HG03342 (cell line): ENCODE measurements at regions not wholly inside any gene's neighbourhood (a gene's known extent, or its start where the extent isn't known, plus 50 kb on each side); places are given as distances from the start of the nearest gene placed in this dataset.
"Not testable (repeated sequence)": the region's sequence is repeated elsewhere in the genome, so short reads cannot be mapped to it uniquely, and the experiment has no call there.

Experiments
- ATAC-seq: cut with Tn5 transposase; IDR thresholded peaks from one replicate; pipeline ENCODE4 v1.9.1; 2021; ENCODE audit warnings: mild to moderate bottlenecking, moderate library complexity; ENCODE audit not compliant: unreplicated experiment

DNA sequence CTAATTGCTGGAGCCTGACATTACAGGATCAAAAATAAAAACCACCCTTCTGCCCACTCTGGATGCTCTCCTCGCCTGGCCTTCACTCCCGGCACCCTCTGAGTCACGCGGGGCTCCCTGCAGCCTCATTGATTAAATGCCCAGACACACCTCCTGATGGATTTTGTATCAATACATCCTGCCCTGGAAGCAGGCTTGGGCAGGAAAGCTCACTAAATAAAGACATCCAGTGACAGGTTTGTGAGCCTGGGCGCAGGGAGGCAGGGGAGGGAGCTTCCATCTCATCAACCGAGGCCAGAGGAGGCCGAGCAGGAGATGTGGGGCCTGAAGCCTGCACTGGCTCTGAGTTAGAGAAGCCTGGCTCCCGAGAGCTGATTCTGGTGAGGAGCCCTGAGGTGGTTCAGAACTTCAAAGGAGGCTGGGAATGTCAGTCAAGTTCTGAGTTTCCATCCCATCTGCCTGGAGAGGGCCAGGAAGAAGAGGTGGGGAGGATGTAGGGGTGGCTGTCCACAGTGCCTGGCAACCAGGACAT, 318.6 kb downstream of the ADGRD1 start:
- not testable (repeated sequence) for ATAC-seq

DNA sequence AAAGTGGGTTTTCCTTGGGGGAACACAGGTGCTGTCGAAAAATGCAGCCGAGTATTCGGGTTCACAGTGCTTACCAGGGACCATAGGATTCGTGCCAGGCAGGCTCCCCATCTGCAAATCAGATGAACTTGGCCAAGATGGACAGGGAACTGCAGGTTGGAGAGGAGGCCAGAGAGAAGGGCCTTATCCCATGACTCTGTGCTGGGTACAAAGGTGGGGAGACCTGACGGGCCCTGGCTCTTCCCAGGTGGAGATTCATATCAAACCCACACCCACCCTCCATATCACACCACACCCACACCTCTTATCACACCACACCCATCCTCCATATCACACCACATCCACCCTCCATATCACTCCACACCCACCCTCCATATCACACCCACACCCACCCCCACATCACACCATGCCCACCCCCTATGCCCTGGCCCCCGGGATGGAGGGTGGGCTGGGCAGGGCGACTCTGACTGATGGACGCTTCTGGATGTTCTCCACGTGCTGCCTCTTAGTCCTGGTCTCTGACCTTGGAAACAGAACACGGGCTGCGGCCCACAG, 319.7 kb downstream of the ADGRD1 start:
- ATAC-seq = no peak

GRCh38 chr12:131274061-131274460, 320.4 kb downstream of the ADGRD1 start:
- ATAC-seq = no peak

GRCh38 chr12:131274906-131275305, 321.2 kb downstream of the ADGRD1 start:
- no peak for ATAC-seq

- no peak for ATAC-seq
Observed at GRCh38 chr12:131275824-131276223, 322.1 kb downstream of the ADGRD1 start.

DNA sequence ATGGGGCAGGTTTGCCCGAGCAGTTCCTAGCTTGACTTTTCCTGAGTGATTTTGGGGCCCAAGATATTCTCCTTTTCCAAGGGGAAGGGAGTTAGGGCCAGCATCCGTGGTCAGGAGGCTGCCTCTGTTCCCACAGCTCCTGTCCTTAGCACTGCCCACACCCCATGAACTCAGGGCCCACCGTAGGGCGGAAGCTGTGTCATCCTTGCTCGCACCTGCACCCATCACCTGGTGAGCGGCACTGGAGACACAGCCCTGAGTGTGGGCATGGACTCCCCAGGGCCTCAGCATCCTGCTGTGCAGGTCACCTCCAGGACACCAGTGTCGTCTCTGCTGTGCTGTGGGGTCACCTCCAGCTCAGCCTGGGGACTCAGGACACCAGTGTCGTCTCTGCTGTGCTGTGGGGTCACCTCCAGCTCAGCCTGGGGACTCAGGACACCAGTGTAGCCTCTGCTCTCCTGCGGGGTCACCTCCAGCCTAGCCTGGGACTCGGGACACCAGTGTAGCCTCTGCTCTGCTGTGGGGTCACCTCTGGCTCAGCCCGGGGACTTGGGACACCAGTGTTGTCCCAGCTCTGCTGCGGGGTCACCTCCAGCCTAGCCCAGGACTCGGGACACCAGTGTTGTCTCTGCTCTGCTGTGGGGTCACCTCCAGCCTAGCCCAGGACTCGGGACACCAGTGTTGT, 322.9 kb downstream of the ADGRD1 start:
- ATAC-seq = no peak

DNA sequence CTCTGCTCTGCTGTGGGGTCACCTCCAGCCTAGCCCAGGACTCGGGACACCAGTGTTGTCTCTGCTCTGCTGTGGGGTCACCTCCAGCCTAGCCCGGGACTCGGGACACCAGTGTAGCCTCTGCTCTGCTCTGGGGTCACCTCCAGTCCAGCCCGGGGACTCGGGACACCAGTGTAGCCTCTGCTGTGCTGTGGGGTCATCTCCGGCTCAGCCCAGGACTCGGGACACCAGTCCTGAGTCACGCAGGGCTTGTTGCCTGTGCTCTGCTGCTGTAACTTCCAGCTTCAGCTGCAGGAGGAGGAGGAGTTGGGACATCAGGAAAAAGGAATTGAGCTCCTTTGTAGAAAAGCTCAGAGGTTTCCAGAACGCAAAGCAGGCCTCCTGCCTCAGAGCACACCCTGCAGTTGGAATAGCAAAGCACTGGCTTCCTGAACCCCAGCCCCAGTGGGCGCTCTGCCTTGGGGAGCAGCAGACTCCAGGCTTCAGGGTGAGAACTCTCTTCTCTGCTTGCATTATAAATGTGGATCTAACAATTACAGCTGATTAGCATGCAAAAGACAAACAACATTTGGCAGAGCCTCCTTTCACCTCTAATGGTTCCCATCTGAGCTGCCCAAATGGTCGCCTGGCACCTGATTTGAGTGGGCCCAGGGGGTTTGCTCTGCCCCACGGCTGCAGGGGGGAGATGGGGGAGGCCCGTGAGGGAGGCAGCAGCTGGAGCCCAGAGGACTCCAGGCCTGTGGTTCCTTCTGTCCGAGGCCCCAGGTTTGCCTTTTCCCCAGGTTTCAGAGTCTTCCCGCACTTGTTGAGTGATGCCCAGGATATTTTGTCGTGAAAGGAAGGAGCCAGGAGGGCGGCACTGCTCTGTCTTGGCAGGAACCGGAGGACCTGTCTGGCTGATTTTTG, 323.7 kb downstream of the ADGRD1 start:
- not testable (repeated sequence) for ATAC-seq

DNA sequence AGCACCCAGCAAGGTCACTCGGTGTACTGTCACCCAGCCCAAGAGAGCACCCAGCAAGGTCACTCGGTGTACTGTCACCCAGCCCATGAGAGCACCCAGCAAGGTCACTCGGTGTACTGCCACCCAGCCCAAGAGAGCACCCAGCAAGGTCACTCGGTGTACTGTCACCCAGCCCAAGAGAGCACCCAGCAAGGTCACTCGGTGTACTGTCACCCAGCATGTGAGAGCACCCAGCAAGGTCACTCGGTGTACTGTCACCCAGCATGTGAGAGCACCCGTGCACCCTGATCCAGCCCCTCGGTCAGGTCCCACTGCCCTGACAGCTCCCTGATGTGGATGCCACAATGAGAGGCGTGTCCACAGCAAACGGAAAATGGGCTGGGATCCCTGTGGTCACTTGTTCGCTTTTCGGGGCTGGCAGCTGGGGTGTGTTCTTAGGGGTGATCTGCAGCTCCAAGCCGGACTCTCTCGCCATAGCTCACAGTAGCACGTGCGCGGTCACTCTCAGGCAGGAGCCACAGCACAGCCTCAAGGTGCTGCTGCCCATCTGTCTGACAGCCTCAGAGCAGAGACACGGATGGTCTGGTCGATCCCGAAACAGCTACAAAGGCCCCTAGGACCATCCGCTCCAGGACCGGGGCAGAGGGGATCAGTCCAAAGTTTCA, 324.9 kb downstream of the ADGRD1 start:
- ATAC-seq = not testable (repeated sequence)

GRCh38 chr12:131279281-131279921, 325.7 kb downstream of the ADGRD1 start:
- no peak for ATAC-seq

DNA sequence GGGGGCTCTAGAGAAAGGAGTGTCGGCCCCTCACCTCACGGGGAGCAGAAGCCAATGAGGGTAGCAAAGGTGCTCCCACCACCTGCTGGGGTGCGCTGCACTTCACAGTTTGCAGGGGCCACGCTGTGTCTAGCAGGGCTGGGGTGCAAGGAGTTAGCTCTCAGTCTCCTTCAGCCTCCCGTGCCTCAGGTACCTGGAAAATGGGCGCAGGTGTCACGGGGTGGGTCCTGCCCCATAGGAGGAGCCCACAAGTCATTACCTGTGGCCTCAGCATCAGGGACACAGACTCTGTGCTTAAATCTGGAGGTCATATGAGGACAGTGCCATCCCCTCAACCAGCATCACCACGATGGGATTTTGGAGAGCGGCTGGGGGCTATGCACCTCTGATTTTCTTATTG, 326.7 kb downstream of the ADGRD1 start:
- no peak for ATAC-seq

DNA sequence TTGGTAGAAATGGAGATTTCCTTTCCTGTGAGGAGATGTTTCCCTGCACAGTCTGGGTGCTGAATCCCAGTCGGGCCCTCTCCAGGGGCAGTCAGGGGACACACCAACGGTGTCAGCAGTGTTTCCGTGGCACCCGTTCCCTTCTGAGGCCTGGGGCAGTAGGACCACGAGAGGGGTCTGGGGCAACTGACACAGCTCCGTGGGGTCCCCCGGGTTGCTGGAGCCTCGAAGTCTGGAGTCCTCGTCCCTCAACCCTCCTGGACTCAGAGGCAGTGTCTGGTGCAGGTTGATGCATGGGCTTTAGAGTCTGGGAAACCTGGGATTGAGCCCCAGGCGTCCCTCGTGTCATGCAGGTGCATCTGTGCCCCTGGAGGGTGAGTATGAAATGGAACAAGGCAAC, 327.3 kb downstream of the ADGRD1 start:
- ATAC-seq = no peak

DNA sequence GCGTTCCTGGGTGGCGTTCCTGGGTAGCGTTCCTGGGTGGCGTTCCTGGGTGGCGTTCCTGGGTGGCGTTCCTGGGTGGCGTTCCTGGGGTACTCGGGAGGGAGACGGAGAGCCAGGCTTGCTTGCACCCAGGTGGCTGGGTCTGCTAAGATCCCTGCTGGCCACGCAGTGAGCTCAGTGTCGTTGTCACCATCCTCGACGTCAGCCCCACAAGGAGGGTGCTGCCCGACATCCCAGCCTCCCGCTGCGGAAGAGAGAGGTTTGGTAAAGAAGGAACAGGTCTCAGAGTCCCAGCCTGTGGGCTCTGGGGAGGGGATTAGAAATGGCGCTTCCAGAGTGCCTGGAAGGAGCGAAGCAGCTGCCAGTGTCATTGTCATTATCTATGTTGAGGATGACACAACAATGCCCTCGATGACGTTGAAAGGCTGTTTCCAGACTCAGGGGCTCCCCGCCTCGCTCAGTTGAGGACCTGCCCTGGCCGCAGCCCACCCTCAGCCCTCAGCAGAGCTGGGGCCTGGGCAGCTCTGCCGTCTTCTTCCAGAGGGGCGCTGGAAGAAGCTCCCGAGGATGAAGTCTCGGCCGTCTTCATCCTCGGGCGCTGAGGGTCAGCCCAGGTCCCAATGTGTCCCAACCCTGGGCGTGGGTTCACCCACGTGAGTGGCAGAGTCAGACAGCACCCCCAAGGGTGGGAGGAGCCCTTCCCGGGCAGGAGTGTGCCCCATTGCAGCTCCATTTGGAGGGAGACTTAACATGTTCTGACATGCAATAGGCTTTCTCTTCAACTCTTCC, 328.8 kb downstream of the ADGRD1 start:
- no peak for ATAC-seq

- no peak for ATAC-seq
Observed at GRCh38 chr12:131283191-131283861, 329.6 kb downstream of the ADGRD1 start.

GRCh38 chr12:131283862-131284825, 330.4 kb downstream of the ADGRD1 start:
- ATAC-seq = not testable (repeated sequence)

GRCh38 chr12:131284954-131285904, 331.5 kb downstream of the ADGRD1 start:
- not testable (repeated sequence) for ATAC-seq

GRCh38 chr12:131285905-131286295, 332.2 kb downstream of the ADGRD1 start:
- ATAC-seq = not testable (repeated sequence)

- ATAC-seq = not testable (repeated sequence)
Observed at GRCh38 chr12:131286301-131286700, 332.6 kb downstream of the ADGRD1 start.
